ENCODE measurements at regions not wholly inside any gene's neighbourhood (a gene's known extent, or its start where the extent isn't known, plus 50 kb on each side); places are given as distances from the start of the nearest gene placed in this dataset.

DNA sequence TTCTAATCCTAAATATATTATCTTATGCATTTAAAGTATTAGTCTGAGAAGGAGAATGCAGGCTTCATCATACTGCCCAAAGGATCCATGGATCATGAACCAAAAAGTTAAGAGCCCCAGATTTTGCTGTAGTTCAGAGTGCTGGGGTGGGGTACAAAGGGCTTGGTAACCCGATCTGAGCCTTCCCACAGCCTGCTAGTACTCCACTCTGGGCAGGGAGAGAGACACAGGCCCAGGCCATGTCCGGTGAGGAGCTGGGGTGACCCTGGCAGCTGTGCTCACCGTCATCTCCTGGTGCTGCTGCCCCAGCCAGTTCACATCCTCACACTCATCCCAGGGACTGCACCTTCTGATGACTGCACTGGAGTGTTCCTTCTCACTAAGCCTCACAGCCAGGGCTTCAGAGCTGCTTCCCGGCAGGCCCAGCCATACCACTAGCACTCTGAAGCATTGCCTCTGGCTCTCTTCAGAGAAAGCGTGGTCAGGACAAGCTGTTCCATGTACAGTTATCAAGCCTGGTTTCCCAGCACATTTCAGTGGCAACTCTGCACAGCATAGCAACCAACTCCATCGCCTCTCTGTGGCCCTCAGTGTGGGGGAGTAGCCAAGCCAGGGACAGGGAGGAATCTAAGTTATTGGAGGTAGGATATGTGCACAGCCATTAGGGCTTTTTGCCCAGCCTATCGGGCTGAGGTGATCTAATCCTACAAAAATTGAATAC, 189.0 kb upstream of the CTAGE1 start:
- Histone ChIP-seq H3K4me1 (ENCODE audit: control insufficient read depth, insufficient read depth, low read length) (no peaks in the 10 kb centered on the region), H3K4me3 (ENCODE audit: low read length) (no peak overlapping the region), H3K27me3 (replicated peaks; ENCODE audit: control insufficient read depth, insufficient read depth, low read length) (no peaks in the 10 kb centered on the region), H3K9ac (ENCODE audit: low read length) (no peak overlapping the region), H3K36me3 (ENCODE audit: control insufficient read depth, insufficient read depth, low read length, severe bottlenecking) (no peaks in the 10 kb centered on the region), H3K9me3 (ENCODE audit: control insufficient read depth, low read length) (no peaks in the 10 kb centered on the region)
- DNase-seq (ENCODE audit: low read depth): no peak

DNA sequence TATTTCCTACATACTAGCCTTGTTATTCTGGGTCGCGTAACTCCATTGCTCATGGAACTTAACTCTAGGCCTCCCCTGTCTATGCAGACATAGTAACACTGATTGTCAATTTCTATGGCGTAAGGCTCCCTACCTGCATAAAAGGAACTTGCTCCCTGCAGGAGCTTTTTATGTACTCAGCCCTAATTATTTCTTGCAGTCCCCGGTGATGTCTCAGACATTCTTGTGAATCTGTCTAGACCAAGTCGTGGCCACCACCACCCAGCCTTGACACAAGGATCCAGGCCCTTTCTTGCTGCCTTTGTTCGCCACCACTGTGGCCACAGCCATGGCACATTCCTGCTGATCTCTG, 189.5 kb upstream of the CTAGE1 start:
- Histone ChIP-seq H3K27me3 (replicated peaks; ENCODE audit: control insufficient read depth, insufficient read depth, low read length) (no peaks in the 10 kb centered on the region), H3K9ac (ENCODE audit: low read length) (no peak overlapping the region), H3K36me3 (ENCODE audit: control insufficient read depth, insufficient read depth, low read length, severe bottlenecking) (no peaks in the 10 kb centered on the region), H3K4me1 (ENCODE audit: control insufficient read depth, insufficient read depth, low read length) (no peaks in the 10 kb centered on the region), H3K4me3 (ENCODE audit: low read length) (no peak overlapping the region), H3K9me3 (ENCODE audit: control insufficient read depth, low read length) (no peaks in the 10 kb centered on the region)
- DNase-seq (ENCODE audit: low read depth): no peak

DNA sequence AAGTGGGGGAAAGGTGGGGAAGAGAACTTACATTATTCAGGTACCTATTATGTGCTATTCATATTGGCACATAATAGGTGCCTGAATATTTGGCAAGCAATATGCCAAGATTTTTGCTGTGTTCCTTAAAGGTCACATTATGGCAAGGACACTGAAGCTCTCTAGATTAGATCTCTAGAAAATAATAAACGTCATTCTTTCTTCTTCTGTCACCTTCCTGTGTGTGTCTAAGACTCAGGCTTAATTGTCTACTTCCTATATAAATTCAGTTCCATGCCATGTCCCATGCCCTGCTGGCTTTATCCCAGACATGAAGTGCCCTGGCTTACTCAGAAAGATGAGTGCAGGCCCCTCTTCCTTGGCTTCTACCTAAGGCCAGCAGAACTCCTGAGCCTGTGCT, 191.1 kb upstream of the CTAGE1 start:
- H3K36me3 ChIP-seq (ENCODE audit: control insufficient read depth, insufficient read depth, low read length, severe bottlenecking): no peaks in the 10 kb centered on the region
- H3K4me1 ChIP-seq (ENCODE audit: control insufficient read depth, insufficient read depth, low read length): peaks cover 6% of the 10 kb centered on the region
- no peak for DNase-seq (ENCODE audit: low read depth)
- H3K27me3 ChIP-seq (replicated peaks; ENCODE audit: control insufficient read depth, insufficient read depth, low read length): no peaks in the 10 kb centered on the region
- no peaks in the 10 kb centered on the region for H3K9me3 ChIP-seq (ENCODE audit: control insufficient read depth, low read length)
- H3K4me3 ChIP-seq (ENCODE audit: low read length): no peak overlapping the region
- no peak overlapping the region for H3K9ac ChIP-seq (ENCODE audit: low read length)

DNA sequence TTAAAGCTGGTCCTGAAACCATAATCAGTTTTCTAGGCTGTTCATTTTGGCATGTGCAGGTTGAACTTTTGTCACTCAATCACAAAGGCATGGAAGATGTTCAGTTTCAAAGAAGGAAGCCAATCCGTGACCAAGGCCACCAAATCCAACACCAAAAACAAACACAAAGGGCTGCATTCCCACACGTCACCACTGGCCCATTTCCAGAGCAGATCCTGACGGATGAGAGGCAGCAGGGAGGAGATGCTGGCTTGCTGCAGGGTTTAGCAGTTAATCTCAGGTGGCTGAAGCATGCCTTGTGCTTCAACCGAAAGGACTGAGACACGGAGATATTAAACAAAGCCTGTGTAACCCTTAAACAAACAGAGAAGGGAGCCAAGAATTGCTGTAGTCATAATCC, 191.9 kb upstream of the CTAGE1 start:
- Histone ChIP-seq H3K4me1 (ENCODE audit: control insufficient read depth, insufficient read depth, low read length) (peaks cover 6% of the 10 kb centered on the region), H3K9me3 (ENCODE audit: control insufficient read depth, low read length) (no peaks in the 10 kb centered on the region), H3K36me3 (ENCODE audit: control insufficient read depth, insufficient read depth, low read length, severe bottlenecking) (no peaks in the 10 kb centered on the region), H3K4me3 (ENCODE audit: low read length) (no peak overlapping the region), H3K9ac (ENCODE audit: low read length) (no peak overlapping the region), H3K27me3 (replicated peaks; ENCODE audit: control insufficient read depth, insufficient read depth, low read length) (no peaks in the 10 kb centered on the region)
- peak; percentile 23 for DNase-seq (ENCODE audit: low read depth)

DNA sequence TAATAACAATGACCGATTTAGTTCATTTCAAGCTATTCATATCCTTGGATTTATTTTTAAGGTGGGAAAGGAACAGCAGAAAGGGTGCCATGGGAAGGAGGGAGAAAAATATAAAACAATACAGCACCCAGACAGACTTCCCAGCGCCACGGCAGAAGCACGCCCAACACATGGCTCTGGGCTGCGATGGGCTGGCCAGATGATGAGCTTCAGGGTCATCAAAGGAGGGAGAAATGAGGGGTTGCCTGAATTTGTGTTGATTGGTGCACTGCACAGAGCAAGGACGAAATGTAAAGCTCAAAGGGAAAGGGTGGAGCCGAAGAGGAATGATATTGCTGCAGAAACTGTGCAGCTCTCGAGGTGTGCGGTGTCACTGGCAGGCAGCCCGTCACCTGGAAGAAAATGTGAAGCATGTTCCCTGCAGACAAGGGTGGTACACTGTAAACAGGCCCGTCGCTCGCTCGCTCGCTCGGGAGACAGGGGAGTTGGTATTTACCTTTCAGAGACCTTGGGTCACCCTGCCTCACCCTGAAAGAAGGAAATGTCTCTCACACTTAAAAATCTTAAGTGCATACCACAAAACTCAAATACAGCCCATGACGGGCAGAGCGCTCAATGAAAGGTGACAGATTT, 195.5 kb upstream of the CTAGE1 start:
- Histone ChIP-seq H3K9me3 (ENCODE audit: control insufficient read depth, low read length) (no peaks in the 10 kb centered on the region), H3K36me3 (ENCODE audit: control insufficient read depth, insufficient read depth, low read length, severe bottlenecking) (no peaks in the 10 kb centered on the region), H3K4me1 (ENCODE audit: control insufficient read depth, insufficient read depth, low read length) (peaks cover 6% of the 10 kb centered on the region), H3K27me3 (replicated peaks; ENCODE audit: control insufficient read depth, insufficient read depth, low read length) (no peaks in the 10 kb centered on the region), H3K9ac (ENCODE audit: low read length) (no peak overlapping the region), H3K4me3 (ENCODE audit: low read length) (no peak overlapping the region)
- no peak for DNase-seq (ENCODE audit: low read depth)

DNA sequence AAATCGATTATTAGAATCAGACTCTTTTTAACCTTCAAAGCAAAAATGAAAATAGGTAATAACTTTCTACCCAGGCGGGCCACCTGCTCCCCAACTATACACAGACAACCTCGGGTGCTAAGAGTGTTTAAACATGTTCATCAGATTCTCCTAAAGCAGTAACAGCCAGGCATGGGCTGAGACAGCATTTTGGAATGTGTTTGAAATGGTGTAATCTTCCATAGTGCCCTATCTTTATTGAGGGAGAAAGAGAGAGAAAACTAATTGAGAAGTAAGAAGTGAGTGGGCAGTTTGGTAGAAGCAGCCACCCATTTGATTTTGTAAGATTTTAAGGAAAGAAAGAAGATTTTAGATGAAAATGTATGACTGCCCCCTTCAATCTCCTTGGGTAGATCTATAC, 196.1 kb upstream of the CTAGE1 start:
- H3K4me1 ChIP-seq (ENCODE audit: control insufficient read depth, insufficient read depth, low read length): peaks cover 6% of the 10 kb centered on the region
- no peaks in the 10 kb centered on the region for H3K9me3 ChIP-seq (ENCODE audit: control insufficient read depth, low read length)
- H3K9ac ChIP-seq (ENCODE audit: low read length): no peak overlapping the region
- H3K4me3 ChIP-seq (ENCODE audit: low read length): no peak overlapping the region
- DNase-seq (ENCODE audit: low read depth): peak; percentile 47
- no peaks in the 10 kb centered on the region for H3K36me3 ChIP-seq (ENCODE audit: control insufficient read depth, insufficient read depth, low read length, severe bottlenecking)
- no peaks in the 10 kb centered on the region for H3K27me3 ChIP-seq (replicated peaks; ENCODE audit: control insufficient read depth, insufficient read depth, low read length)

DNA sequence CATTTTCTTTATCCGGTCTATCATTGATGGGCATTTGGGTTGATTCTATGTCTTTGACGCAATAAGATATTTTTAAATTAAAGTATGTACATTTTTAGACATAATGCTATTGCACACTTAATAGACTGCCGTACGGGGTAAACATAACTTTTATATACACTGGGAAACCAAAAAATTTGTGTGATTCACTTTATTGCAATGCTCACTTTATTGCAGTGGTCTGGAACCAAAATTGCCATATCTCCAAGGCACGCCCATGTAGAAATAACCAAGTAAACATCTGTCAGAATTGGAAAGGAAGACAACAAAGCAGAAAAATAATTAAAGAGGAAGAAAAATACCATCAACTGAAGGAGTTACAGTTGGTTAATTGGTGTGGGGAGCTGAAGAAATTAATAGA, 205.8 kb upstream of the CTAGE1 start:
- H3K36me3 ChIP-seq (ENCODE audit: control insufficient read depth, insufficient read depth, low read length, severe bottlenecking): no peaks in the 10 kb centered on the region
- H3K9ac ChIP-seq (ENCODE audit: low read length): no peak overlapping the region
- no peak overlapping the region for H3K4me3 ChIP-seq (ENCODE audit: low read length)
- H3K9me3 ChIP-seq (ENCODE audit: control insufficient read depth, low read length): no peaks in the 10 kb centered on the region
- H3K4me1 ChIP-seq (ENCODE audit: control insufficient read depth, insufficient read depth, low read length): peaks cover 6% of the 10 kb centered on the region
- DNase-seq (ENCODE audit: low read depth): no peak
- H3K27me3 ChIP-seq (replicated peaks; ENCODE audit: control insufficient read depth, insufficient read depth, low read length): no peaks in the 10 kb centered on the region

DNA sequence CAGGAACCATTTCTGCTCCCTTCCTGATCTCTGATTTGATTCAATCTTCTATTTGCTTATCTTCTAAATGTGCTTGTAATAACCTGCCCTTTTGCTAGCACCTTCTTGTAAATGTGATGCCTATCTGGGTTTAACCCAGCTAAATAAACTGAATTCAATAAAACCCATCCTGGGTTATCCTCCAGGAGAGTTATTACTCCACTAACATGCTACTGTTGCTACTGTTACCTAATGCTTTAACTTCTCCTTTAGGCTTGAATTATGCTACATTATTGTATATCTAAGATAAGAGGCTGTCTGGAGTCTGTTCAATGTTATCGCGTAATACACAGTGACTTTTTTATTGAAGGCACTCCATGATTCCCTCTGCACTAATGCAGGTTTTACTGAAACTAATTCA, 206.5 kb upstream of the CTAGE1 start:
- Histone ChIP-seq H3K9ac (ENCODE audit: low read length) (no peak overlapping the region), H3K27me3 (replicated peaks; ENCODE audit: control insufficient read depth, insufficient read depth, low read length) (no peaks in the 10 kb centered on the region), H3K36me3 (ENCODE audit: control insufficient read depth, insufficient read depth, low read length, severe bottlenecking) (no peaks in the 10 kb centered on the region), H3K4me3 (ENCODE audit: low read length) (no peak overlapping the region), H3K4me1 (ENCODE audit: control insufficient read depth, insufficient read depth, low read length) (peaks cover 6% of the 10 kb centered on the region), H3K9me3 (ENCODE audit: control insufficient read depth, low read length) (no peaks in the 10 kb centered on the region)
- DNase-seq (ENCODE audit: low read depth): no peak

DNA sequence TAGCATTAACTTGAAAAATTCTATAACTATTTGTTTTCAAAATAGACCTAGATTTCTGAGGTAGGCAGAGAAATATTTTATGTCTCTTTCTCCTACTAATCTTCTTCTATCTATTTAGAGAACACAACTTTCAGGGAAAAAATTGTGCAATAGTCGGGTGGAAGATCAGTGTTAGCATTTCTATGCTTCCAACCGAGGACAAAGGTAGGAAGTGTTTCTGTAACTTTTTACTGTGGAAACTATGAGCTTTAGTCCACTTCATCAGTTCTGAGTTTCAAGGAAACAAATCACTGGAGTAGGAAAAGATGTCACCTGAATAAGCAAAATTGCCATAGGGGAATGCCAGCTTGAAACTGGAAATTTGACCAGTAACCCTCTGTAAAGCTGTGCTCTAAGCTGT, 207.7 kb upstream of the CTAGE1 start:
- DNase-seq (ENCODE audit: low read depth): no peak

DNA sequence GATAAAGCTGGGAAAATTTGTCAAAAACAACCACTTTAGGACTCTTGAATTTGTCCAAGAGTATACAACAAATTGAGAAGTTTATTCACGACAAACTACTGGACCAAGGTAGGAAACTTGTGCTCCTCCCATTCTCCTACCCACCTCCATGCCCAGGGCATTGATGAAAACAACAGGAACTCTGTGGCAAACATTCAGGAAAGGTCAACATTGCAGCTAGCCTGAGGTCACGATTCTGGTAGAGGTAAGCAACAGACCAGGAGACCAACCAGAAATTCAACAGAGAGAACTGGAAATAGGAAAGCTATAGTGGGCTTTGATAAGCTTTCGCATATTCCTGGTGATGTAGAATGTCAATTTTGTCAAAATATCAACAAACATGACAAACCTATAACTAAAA, 209.1 kb upstream of the CTAGE1 start:
- no peaks in the 10 kb centered on the region for H3K36me3 ChIP-seq (ENCODE audit: control insufficient read depth, insufficient read depth, low read length, severe bottlenecking)
- H3K4me3 ChIP-seq (ENCODE audit: low read length): no peak overlapping the region
- H3K9ac ChIP-seq (ENCODE audit: low read length): no peak overlapping the region
- peaks cover 6% of the 10 kb centered on the region for H3K4me1 ChIP-seq (ENCODE audit: control insufficient read depth, insufficient read depth, low read length)
- no peaks in the 10 kb centered on the region for H3K9me3 ChIP-seq (ENCODE audit: control insufficient read depth, low read length)
- no peak for DNase-seq (ENCODE audit: low read depth)
- H3K27me3 ChIP-seq (replicated peaks; ENCODE audit: control insufficient read depth, insufficient read depth, low read length): no peaks in the 10 kb centered on the region

More for the DNA sequence above, 207.7 kb upstream of the CTAGE1 start:
- peaks cover 6% of the 10 kb centered on the region for H3K4me1 ChIP-seq (ENCODE audit: control insufficient read depth, insufficient read depth, low read length)
- H3K9me3 ChIP-seq (ENCODE audit: control insufficient read depth, low read length): no peaks in the 10 kb centered on the region
- H3K4me3 ChIP-seq (ENCODE audit: low read length): no peak overlapping the region
- H3K27me3 ChIP-seq (replicated peaks; ENCODE audit: control insufficient read depth, insufficient read depth, low read length): no peaks in the 10 kb centered on the region
- H3K9ac ChIP-seq (ENCODE audit: low read length): no peak overlapping the region
- no peaks in the 10 kb centered on the region for H3K36me3 ChIP-seq (ENCODE audit: control insufficient read depth, insufficient read depth, low read length, severe bottlenecking)

DNA sequence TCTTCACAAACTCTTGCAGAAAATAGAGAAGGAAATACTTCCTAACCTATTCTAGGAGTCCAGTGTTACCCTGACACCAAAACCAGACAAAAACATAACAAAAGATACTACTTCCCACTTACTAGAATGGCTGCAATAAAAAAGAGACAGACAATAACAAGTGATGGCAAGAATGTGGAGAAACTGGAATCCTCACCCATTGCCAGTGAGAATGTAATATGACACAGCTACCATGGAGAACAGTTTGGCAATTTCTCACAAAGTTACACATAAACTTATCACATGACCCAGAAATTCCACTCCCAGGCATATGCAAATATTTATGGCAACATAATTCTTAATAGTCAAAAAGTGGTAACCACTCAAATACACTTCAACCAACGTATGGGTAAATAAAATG, 209.8 kb upstream of the CTAGE1 start:
- no peak overlapping the region for H3K4me3 ChIP-seq (ENCODE audit: low read length)
- no peak for DNase-seq (ENCODE audit: low read depth)
- H3K27me3 ChIP-seq (replicated peaks; ENCODE audit: control insufficient read depth, insufficient read depth, low read length): no peaks in the 10 kb centered on the region
- H3K36me3 ChIP-seq (ENCODE audit: control insufficient read depth, insufficient read depth, low read length, severe bottlenecking): no peaks in the 10 kb centered on the region
- no peak overlapping the region for H3K9ac ChIP-seq (ENCODE audit: low read length)
- no peaks in the 10 kb centered on the region for H3K9me3 ChIP-seq (ENCODE audit: control insufficient read depth, low read length)
- H3K4me1 ChIP-seq (ENCODE audit: control insufficient read depth, insufficient read depth, low read length): peaks cover 6% of the 10 kb centered on the region
